Ishikawa (cell line): ENCODE measurements at regions not wholly inside any gene's neighbourhood (a gene's known extent, or its start where the extent isn't known, plus 50 kb on each side); places are given as distances from the start of the nearest gene placed in this dataset.

Experiments
- CREB1 ChIP-seq: IDR thresholded peaks from 2 replicates; pipeline ENCODE4 v1.6.1; 2012; ENCODE audit warnings: low read depth
- TEAD4 ChIP-seq: IDR thresholded peaks from 2 replicates; pipeline ENCODE4 v1.6.1; 2012
- TF ChIP-seq, protein P1 (sequence below): IDR thresholded peaks from 2 replicates; pipeline ENCODE4 v1.6.1; 2012

DNA sequence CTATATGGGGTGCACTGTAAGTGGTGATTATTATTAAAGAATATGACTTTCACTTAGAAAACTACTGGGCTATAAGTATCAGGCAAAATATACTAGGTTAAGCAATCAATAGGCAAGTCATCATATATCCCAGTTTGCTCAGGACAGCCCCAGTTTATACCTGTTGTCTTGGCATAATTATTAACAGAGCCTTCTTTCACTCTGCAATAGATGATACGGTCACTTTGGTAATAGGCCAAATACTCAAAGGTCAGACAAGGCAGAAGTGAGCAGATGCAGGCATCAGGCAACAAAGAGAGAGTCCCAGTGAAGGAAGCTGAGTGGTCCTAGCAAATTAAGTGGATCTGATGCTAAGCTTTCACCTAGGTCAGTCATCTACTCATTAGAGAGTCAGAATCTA is 599.9 kb downstream of the LMO4 start:
- TF ChIP-seq, protein P1, sequence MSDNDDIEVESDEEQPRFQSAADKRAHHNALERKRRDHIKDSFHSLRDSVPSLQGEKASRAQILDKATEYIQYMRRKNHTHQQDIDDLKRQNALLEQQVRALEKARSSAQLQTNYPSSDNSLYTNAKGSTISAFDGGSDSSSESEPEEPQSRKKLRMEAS = no peak
- TF ChIP-seq TEAD4 = no peak
- no peak for TF ChIP-seq CREB1
